ENCODE measurements at regions not wholly inside any gene's neighbourhood (a gene's known extent, or its start where the extent isn't known, plus 50 kb on each side); places are given as distances from the start of the nearest gene placed in this dataset.

DNA sequence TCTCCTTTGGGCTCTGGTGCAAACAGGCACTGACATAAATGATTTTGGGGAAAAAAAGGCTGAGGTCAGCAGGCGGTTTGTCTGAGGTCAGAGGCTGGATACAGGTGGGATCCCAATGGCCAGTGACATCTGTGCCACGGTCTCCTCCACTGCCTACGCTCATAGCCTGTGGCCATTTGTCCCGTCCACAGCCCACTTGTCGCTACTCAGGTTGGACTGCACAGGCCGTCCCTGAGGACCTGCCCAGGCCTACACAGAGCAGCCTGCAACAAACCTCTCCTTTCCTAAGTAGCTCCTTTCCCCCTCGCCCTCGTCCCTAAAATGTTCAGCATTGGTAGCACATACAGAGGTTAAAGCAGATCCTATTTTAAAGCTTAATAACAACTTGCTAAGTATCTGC lies 150.7 kb downstream of the ZBTB18 start:
- TF ChIP-seq ELF4 (IDR thresholded peaks at IDR 0.05): no peak
- TF ChIP-seq FOXM1 (IDR thresholded peaks at IDR 0.05; ENCODE audit: borderline replicate concordance): no peak
- TF ChIP-seq, protein P1, sequence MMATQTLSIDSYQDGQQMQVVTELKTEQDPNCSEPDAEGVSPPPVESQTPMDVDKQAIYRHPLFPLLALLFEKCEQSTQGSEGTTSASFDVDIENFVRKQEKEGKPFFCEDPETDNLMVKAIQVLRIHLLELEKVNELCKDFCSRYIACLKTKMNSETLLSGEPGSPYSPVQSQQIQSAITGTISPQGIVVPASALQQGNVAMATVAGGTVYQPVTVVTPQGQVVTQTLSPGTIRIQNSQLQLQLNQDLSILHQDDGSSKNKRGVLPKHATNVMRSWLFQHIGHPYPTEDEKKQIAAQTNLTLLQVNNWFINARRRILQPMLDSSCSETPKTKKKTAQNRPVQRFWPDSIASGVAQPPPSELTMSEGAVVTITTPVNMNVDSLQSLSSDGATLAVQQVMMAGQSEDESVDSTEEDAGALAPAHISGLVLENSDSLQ (IDR thresholded peaks at IDR 0.05): no peak
- TF ChIP-seq FOXA1 (IDR thresholded peaks at IDR 0.05): no peak
- TF ChIP-seq CTBP1 (IDR thresholded peaks at IDR 0.05; ENCODE audit: borderline replicate concordance): no peak
- no peak for TF ChIP-seq FOXK2 (IDR thresholded peaks at IDR 0.05)
- no peak for TF ChIP-seq ZNF384 (IDR thresholded peaks at IDR 0.05)
- no peak for TF ChIP-seq L3MBTL2 (conservative IDR thresholded peaks at IDR 0.05)
- TF ChIP-seq ARNT (IDR thresholded peaks at IDR 0.05): no peak
- no peak for TF ChIP-seq SUZ12 (IDR thresholded peaks at IDR 0.05)
- TF ChIP-seq HDGF (IDR thresholded peaks at IDR 0.05; ENCODE audit: borderline replicate concordance): no peak
- no peak for TF ChIP-seq LEF1 (IDR thresholded peaks at IDR 0.05; ENCODE audit: borderline replicate concordance)
- no peak for TF ChIP-seq NFRKB (IDR thresholded peaks at IDR 0.05)
- no peak for TF ChIP-seq TARDBP (IDR thresholded peaks at IDR 0.05)
- no peak for TF ChIP-seq SP1 (IDR thresholded peaks at IDR 0.05)
- no peak for TF ChIP-seq BHLHE40 (IDR thresholded peaks at IDR 0.05; ENCODE audit: borderline replicate concordance)
- no peak for DNase-seq (ENCODE audit: extremely low spot score)
- POLR2A ChIA-PET: no interaction called here
- CTCF ChIA-PET: interaction anchor here (0.6 to 1.9 kb wide), 2 partner anchors 8 to 11 kb away, joined by 3 to 5 read pairs; no protein-coding TSS in a partner anchor

DNA sequence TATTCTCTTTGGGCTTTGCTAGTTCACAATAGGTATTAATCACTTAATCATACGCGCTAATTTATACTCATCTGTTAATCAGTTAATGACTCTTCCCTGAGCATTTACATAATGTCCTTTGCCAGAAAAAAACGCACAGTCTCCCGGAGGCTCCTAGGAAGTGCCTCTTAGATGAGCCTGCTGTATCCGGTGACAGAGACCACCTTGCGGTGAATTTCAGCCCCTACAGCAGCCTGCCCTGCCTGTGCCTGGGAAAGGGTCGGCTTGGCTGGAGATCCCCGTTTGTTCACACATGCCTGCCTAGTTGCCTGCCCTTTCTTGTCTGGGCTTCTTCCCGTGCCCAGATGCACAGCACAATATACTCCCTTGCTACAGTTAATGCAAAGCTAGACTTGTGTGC lies 152.9 kb downstream of the ZBTB18 start:
- POLR2A ChIA-PET: no interaction called here
- TF ChIP-seq LEF1 (IDR thresholded peaks at IDR 0.05; ENCODE audit: borderline replicate concordance): no peak
- TF ChIP-seq, protein P1 (IDR thresholded peaks at IDR 0.05): no peak
- TF ChIP-seq ELF4 (IDR thresholded peaks at IDR 0.05): no peak
- TF ChIP-seq BHLHE40 (IDR thresholded peaks at IDR 0.05; ENCODE audit: borderline replicate concordance): no peak
- TF ChIP-seq HDGF (IDR thresholded peaks at IDR 0.05; ENCODE audit: borderline replicate concordance): no peak
- TF ChIP-seq FOXM1 (IDR thresholded peaks at IDR 0.05; ENCODE audit: borderline replicate concordance): no peak
- no peak for TF ChIP-seq ZNF384 (IDR thresholded peaks at IDR 0.05)
- no peak for TF ChIP-seq SP1 (IDR thresholded peaks at IDR 0.05)
- TF ChIP-seq L3MBTL2 (conservative IDR thresholded peaks at IDR 0.05): no peak
- no peak for DNase-seq (ENCODE audit: extremely low spot score)
- CTCF ChIA-PET: no interaction called here

DNA sequence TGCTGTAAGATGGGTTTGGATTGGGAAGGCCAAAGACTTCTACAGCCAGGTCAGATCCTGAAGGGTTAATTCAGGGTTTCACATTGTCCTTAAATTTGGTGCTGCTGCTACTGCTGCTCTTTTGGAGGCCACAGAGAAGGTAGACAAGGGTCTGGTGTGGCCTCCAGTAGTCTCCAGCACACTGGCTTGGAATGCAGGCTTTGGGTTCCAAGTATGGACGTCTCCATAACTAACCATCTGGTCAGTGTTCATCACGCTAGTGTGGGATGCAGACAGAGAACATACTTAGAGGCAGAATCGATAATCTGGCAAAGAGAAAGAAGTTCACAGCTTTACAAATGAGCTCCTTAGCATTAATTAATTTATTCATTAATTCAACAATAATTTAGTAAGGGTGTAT lies 154.1 kb downstream of the ZBTB18 start:
- DNase-seq (ENCODE audit: extremely low spot score): no peak
- no peak for TF ChIP-seq NFRKB (IDR thresholded peaks at IDR 0.05)
- TF ChIP-seq BHLHE40 (IDR thresholded peaks at IDR 0.05; ENCODE audit: borderline replicate concordance): no peak
- no peak for TF ChIP-seq FOXK2 (IDR thresholded peaks at IDR 0.05)
- TF ChIP-seq HDGF (IDR thresholded peaks at IDR 0.05; ENCODE audit: borderline replicate concordance): no peak
- no peak for TF ChIP-seq FOXA1 (IDR thresholded peaks at IDR 0.05)
- no peak for TF ChIP-seq FOXM1 (IDR thresholded peaks at IDR 0.05; ENCODE audit: borderline replicate concordance)
- TF ChIP-seq CTBP1 (IDR thresholded peaks at IDR 0.05; ENCODE audit: borderline replicate concordance): no peak
- no peak for TF ChIP-seq SP1 (IDR thresholded peaks at IDR 0.05)
- TF ChIP-seq ELF4 (IDR thresholded peaks at IDR 0.05): no peak
- no peak for TF ChIP-seq TARDBP (IDR thresholded peaks at IDR 0.05)
- no peak for TF ChIP-seq L3MBTL2 (conservative IDR thresholded peaks at IDR 0.05)
- no peak for TF ChIP-seq SUZ12 (IDR thresholded peaks at IDR 0.05)
- no peak for TF ChIP-seq LEF1 (IDR thresholded peaks at IDR 0.05; ENCODE audit: borderline replicate concordance)
- ChIA-PET CTCF (no interaction called here), POLR2A (no interaction called here)

DNA sequence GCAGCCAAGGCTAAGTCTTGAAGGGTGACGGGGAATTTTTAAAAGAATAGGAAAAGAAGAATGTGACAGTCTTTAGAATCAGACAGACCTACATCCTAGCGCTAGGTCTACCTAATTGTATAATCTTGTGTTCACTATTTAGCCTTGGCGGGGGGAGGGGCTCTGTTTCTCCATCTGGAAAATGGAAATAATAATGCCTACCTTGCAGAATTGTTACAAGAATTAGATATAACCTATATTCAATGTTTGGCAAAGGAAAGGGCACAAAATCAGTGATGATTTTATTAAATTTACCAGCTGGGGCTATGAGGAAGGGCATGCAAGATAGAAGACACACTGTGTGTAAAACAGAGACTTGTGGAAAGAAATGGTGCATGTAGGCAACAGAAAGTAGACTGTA lies 154.8 kb downstream of the ZBTB18 start:
- TF ChIP-seq FOXA1 (IDR thresholded peaks at IDR 0.05) (no peak), CTBP1 (IDR thresholded peaks at IDR 0.05; ENCODE audit: borderline replicate concordance) (no peak), L3MBTL2 (conservative IDR thresholded peaks at IDR 0.05) (no peak), TARDBP (IDR thresholded peaks at IDR 0.05) (no peak), LEF1 (IDR thresholded peaks at IDR 0.05; ENCODE audit: borderline replicate concordance) (no peak), FOXK2 (IDR thresholded peaks at IDR 0.05) (no peak), ARNT (IDR thresholded peaks at IDR 0.05) (no peak), SP1 (IDR thresholded peaks at IDR 0.05) (no peak)
- no peak for DNase-seq (ENCODE audit: extremely low spot score)
- POLR2A ChIA-PET: no interaction called here
- CTCF ChIA-PET: no interaction called here

DNA sequence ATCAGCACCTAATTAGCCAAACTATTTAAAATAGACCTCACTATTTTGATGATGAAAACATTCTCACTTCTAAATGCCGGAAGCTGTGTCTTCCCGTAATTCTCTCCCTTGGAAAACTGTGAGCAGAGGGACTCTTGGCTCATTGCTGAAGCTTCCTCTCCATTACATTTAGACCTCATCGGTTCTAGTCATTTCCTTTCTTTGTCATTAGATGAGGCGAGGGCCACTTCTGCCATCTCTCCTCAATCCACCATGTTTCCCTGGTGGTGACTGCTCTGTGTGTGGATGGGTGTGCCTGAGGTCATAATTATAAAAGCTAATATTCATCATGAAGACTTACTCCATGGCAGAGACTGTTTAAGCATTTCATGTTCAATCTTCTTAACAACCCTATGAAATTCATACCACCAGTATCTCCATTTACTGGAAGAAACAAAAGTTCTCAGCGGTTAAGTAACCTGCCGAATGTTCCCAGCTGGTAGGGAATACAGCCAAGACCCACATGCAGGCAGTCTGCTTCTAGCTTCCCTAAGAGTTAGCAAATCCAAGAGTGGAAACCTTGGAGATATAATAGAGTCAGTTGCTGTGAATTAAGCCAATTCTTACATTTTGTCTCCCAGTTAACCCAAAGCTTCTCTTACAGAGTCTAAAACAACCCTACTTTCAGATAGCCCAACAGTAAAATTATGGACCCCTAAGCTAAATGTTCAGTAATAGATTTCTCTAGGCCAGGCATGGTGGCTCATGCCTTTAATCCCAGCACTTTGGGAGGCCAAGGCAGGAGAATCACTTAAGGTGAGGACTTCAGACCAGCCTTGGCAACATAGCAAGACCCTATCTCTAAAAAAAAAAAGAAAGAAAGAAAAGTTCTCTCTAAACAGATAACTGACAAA lies 156.2 kb downstream of the ZBTB18 start:
- POLR2A ChIA-PET: no interaction called here
- CTCF ChIA-PET: no interaction called here

DNA sequence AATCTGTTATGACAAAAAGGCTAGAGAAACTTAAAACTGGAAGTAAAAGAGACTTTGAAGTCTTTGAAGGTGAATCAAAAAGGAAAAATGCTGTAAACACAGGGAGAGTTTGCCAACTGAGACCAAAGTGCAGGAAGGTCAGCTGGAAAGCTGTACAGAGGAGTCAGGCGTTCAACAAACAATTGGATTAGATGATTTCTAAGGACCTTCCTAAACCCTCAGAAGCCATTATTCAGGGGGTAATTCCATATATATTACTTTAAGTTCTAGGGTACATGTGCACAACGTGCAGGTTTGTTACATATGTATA lies 156.8 kb downstream of the ZBTB18 start:
- POLR2A ChIA-PET: no interaction called here
- no peak for TF ChIP-seq FOXM1 (IDR thresholded peaks at IDR 0.05; ENCODE audit: borderline replicate concordance)
- no peak for TF ChIP-seq TARDBP (IDR thresholded peaks at IDR 0.05)
- TF ChIP-seq HDGF (IDR thresholded peaks at IDR 0.05; ENCODE audit: borderline replicate concordance): no peak
- no peak for TF ChIP-seq SP1 (IDR thresholded peaks at IDR 0.05)
- no peak for TF ChIP-seq LEF1 (IDR thresholded peaks at IDR 0.05; ENCODE audit: borderline replicate concordance)
- TF ChIP-seq FOXK2 (IDR thresholded peaks at IDR 0.05): no peak
- no peak for TF ChIP-seq SUZ12 (IDR thresholded peaks at IDR 0.05)
- no peak for TF ChIP-seq ARNT (IDR thresholded peaks at IDR 0.05)
- no peak for TF ChIP-seq L3MBTL2 (conservative IDR thresholded peaks at IDR 0.05)
- TF ChIP-seq, protein P1 (IDR thresholded peaks at IDR 0.05): no peak
- DNase-seq (ENCODE audit: extremely low spot score): no peak
- CTCF ChIA-PET: no interaction called here

More for the DNA sequence above, 156.2 kb downstream of the ZBTB18 start:
- no peak for DNase-seq (ENCODE audit: extremely low spot score)
- no peak for TF ChIP-seq FOXM1 (IDR thresholded peaks at IDR 0.05; ENCODE audit: borderline replicate concordance)
